ENCODE measurements at regions not wholly inside any gene's neighbourhood (a gene's known extent, or its start where the extent isn't known, plus 50 kb on each side); places are given as distances from the start of the nearest gene placed in this dataset.

DNA sequence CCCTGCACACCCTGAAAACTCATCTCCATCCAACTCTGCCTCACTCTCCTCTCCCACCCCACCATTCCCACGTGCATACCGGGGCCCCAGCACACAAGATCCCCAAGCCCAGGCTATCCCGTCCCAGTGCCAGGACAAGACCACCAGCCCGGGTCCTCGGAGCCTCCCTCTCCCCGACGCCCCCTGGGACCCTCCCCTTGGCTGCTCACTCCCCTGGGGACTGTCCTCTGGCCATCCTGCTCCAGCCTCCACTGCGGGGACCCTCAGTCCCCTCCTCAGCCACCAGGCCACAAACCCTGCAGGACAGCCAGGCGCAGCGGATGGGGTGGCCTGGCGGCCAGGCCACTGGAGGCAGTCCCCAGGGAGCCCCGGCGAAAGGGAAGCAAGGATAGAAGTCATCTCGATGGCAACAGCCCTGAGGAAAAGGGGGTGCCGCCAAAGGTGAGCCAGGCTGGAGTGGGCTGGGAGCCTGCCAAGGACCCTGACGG is 62.8 kb downstream of the C9orf50 start:
- Histone ChIP-seq H3K27me3 (no peaks in the 10 kb centered on the region), H3K4me1 (peaks cover 20 to 42% (median 34%) of the 10 kb centered on the region in 4 donors), H3K27ac (peak overlapping the region in 3 of 5 donors; percentile 14 to 56 (median 44)), H3K4me3 (no peak overlapping the region), H3K9me3 (no peaks in the 10 kb centered on the region), H3K36me3 (no peaks in the 10 kb centered on the region)
- intact Hi-C loops (cut with DNase I; ENCODE audit: low total_unique reads) = no loop called here
- DNase-seq = no peak
- no peak for TF ChIP-seq POLR2A (IDR thresholded peaks at IDR 0.05)
- TF ChIP-seq, protein P1, sequence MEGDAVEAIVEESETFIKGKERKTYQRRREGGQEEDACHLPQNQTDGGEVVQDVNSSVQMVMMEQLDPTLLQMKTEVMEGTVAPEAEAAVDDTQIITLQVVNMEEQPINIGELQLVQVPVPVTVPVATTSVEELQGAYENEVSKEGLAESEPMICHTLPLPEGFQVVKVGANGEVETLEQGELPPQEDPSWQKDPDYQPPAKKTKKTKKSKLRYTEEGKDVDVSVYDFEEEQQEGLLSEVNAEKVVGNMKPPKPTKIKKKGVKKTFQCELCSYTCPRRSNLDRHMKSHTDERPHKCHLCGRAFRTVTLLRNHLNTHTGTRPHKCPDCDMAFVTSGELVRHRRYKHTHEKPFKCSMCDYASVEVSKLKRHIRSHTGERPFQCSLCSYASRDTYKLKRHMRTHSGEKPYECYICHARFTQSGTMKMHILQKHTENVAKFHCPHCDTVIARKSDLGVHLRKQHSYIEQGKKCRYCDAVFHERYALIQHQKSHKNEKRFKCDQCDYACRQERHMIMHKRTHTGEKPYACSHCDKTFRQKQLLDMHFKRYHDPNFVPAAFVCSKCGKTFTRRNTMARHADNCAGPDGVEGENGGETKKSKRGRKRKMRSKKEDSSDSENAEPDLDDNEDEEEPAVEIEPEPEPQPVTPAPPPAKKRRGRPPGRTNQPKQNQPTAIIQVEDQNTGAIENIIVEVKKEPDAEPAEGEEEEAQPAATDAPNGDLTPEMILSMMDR (IDR thresholded peaks at IDR 0.05) = no peak
- no peak for TF ChIP-seq EP300 (IDR thresholded peaks at IDR 0.05)
- no peak for TF ChIP-seq POLR2AphosphoS5 (IDR thresholded peaks at IDR 0.05)
- 52 to 71% (median 59%) methylated on average over 12 to 16 of the region's 16 CpGs for WGBS, 5 donors

DNA sequence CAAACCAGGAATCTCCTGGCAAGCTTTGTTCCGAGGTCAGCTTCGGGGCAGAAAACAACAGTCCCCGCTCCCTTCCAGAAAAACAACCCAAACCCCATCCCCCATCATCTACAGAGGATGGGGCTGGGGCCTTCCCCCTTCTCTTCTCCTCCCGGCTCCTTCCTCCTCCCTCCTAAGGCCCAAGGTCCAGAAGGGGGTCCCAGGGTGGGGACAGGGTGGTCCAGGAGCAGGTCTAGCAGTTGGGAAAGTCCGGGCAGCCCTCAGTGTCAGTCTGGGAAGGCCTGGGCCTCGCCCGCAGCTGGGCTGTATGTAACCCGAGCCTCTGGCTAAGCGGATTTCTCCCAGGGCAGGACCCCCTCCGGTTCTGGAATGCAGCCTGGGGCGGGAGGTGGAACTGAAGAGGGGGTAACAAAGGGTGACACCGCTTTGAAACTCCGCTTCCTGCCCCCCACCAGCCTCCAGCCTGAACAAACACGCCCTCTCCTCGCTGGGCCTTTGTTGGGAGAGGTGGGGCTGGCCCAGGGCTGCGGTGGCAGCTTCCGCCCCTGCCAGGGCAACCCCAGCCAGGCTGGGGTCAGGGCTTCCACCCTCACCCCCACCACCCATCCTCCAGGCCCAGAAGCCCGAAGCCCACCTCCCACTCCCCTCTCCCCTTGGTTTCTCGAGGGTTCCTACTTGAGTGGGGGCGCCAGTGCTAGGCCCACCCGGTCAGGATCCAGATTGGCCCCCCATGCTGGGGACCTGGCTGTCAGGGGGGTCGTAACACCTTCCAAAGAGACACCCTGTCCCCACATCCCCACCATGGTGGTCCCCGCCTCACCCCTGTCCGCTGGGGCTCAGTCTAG is 63.5 kb downstream of the C9orf50 start:
- Histone ChIP-seq H3K4me3 (no peak overlapping the region), H3K36me3 (no peaks in the 10 kb centered on the region), H3K27me3 (no peaks in the 10 kb centered on the region), H3K9me3 (no peaks in the 10 kb centered on the region), H3K4me1 (peaks cover 20 to 39% (median 34%) of the 10 kb centered on the region in 4 donors), H3K27ac (peak overlapping the region in 4 of 5 donors; percentile 14 to 56 (median 39))
- peak; percentile 47 to 91 for DNase-seq
- WGBS, 5 donors = 41 to 60% (median 46%) methylated on average over 18 to 24 of the region's 24 CpGs
- no peak for TF ChIP-seq POLR2AphosphoS5 (IDR thresholded peaks at IDR 0.05)
- TF ChIP-seq, protein P1 (IDR thresholded peaks at IDR 0.05) = no peak
- TF ChIP-seq POLR2A (IDR thresholded peaks at IDR 0.05) = no peak
- TF ChIP-seq EP300 (IDR thresholded peaks at IDR 0.05) = no peak
- intact Hi-C loops (cut with DNase I; ENCODE audit: low total_unique reads) = no loop called here

DNA sequence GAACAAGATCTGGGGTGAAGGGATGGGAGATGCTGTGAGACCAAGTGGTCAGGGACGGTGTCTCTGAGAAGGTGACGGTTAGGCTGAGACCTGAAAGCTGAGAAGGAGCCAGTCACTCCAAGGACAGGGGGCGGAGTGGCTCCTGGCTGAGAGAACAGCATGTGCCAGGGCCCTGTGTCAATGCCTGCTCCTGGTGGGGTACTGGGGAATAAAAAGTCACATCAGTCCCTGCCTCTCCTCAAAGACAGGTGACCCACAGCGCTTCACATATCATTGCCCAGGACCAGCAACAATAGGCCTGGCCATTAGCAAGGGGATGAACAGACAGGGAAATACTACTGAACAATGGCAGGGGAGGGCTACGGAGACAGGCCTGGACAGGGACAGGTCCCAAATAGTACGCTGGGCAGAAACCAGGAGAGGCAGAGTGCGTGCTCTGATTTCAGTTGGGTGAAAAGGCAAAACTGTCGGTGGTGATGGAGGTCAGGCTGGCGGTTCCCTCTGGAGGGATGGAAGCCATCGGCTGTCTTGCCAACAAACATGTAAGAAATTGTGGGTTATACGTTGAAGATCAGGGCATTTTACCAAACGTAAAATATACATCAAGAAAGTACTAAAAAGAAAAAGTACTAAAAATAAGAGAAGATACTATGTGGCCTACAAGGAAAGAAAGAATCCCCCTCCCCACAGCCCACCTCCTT is 64.3 kb downstream of the C9orf50 start:
- peaks cover 18 to 33% (median 29%) of the 10 kb centered on the region in 4 donors for H3K4me1 ChIP-seq
- H3K36me3 ChIP-seq = no peaks in the 10 kb centered on the region
- H3K27me3 ChIP-seq = no peaks in the 10 kb centered on the region
- DNase-seq = no peak
- intact Hi-C loops (cut with DNase I; ENCODE audit: low total_unique reads) = no loop called here
- H3K4me3 ChIP-seq = no peak overlapping the region
- no peaks in the 10 kb centered on the region for H3K9me3 ChIP-seq
- 80 to 91% (median 85%) methylated on average over 12 of the region's 12 CpGs for WGBS, 5 donors
- peak overlapping the region in 3 of 5 donors; percentile 14 to 56 (median 44) for H3K27ac ChIP-seq
- TF ChIP-seq POLR2A (IDR thresholded peaks at IDR 0.05) (no peak), EP300 (IDR thresholded peaks at IDR 0.05) (no peak), POLR2AphosphoS5 (IDR thresholded peaks at IDR 0.05) (no peak)
- TF ChIP-seq, protein P1 (IDR thresholded peaks at IDR 0.05) = no peak

DNA sequence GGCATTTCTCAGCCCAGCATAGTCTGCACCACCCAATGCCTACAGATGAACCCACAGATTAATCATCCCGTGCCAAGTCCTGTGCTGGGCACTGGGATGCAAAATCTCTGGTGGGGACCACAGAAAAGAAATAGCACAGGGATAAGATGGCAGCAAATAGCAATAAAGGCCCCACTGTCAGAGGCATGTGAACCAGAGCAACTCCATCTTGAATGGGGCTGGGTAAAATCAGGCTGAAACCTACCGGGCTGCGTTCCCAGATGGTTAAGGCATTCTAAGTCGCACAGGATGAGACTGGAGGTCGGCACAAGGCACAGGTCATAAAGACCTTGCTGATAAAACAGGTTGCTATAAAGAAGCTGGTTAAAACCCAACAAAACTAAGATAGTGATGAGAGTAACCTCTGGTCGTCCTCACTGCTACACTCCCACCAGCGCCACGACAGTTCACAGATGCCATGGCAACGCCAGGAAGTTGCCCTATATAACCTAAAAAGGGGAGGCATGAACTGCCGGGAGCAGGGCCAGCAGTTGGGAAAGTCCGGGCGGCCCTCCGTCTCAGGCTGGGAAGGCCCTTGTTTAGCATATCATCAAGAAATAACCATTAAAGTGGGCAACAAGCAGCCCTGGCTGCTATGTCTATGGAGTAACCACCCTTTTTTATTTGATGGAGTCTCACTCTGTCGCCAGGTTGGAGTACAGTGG is 65.2 kb downstream of the C9orf50 start:
- Histone ChIP-seq H3K27me3 (peaks cover 0 to under 1% (median 0%) of the 10 kb centered on the region in 3 donors), H3K27ac (no peak overlapping the region), H3K36me3 (no peaks in the 10 kb centered on the region), H3K4me3 (no peak overlapping the region), H3K4me1 (peaks cover 17 to 35% (median 27%) of the 10 kb centered on the region in 4 donors), H3K9me3 (no peaks in the 10 kb centered on the region)
- 70 to 83% (median 80%) methylated on average over 14 of the region's 14 CpGs for WGBS, 5 donors
- DNase-seq = peak in 1 of 2 donors; percentile 52
- intact Hi-C loops (cut with DNase I; ENCODE audit: low total_unique reads) = no loop called here
- no peak for TF ChIP-seq POLR2A (IDR thresholded peaks at IDR 0.05)
- no peak for TF ChIP-seq POLR2AphosphoS5 (IDR thresholded peaks at IDR 0.05)
- TF ChIP-seq, protein P1 (IDR thresholded peaks at IDR 0.05) = no peak
- no peak for TF ChIP-seq EP300 (IDR thresholded peaks at IDR 0.05)
